ENCODE measurements at regions not wholly inside any gene's neighbourhood (a gene's known extent, or its start where the extent isn't known, plus 50 kb on each side); places are given as distances from the start of the nearest gene placed in this dataset.

DNA sequence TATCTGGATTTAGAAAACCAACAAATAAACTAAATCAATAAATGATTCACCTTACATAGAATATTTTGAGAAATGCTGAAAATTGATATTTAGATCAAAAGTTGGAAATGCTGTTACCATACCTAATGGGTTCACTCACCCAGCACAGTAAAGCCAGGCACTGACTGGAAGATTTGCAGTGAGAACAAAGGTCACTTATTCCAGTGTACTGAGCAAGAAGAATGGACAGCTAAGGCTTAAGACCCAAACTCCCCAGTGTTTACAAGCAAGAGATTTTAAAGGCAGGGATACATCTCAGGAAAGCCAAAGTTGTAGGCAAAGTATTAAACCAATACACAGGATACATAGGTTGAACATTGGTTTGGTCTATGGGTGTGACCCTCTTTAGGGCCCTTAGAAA, 523.9 kb upstream of the PCDH9 start:
- no peak for DNase-seq

DNA sequence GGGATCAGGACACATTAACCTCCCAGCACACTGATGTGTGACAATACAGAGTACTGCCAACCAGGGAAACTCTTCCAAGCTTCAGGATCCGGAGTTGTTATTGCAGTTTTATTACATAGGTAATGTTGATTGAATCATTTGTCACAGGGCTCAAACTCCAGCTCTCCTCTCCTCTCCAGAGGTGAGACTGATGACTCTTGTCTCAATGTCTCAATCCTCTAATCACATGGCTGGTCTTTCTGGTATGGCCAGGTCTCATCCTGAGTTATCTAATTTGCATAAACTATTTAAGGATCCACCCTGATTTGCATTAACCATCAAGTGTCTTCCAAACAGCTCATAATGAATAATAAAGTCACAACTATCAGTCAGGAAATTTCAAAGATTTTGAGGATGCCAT, 522.6 kb upstream of the PCDH9 start:
- DNase-seq = no peak

DNA sequence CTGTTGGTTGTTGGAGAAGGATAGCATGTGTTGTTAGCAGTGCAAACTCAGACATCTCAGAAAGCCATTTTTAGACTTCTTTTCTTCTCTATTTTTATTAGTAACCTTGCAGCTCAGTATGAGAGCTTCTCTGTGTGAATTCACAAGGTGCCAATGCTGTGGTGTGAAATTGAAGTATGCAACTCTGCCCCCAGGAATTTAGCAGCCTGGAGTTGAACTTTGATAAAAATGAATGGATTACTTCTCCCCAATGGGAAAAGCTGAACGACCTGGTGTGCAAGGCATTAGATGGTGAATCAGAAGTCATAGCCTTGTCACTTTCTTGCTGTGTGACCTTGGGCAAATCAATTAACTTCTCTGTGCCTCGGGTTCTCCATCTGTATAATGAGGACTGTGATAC, 512.3 kb upstream of the PCDH9 start:
- DNase-seq = no peak

GRCh38 chr13:67740871-67741535, 510.9 kb upstream of the PCDH9 start:
- DNase-seq = no peak

DNA sequence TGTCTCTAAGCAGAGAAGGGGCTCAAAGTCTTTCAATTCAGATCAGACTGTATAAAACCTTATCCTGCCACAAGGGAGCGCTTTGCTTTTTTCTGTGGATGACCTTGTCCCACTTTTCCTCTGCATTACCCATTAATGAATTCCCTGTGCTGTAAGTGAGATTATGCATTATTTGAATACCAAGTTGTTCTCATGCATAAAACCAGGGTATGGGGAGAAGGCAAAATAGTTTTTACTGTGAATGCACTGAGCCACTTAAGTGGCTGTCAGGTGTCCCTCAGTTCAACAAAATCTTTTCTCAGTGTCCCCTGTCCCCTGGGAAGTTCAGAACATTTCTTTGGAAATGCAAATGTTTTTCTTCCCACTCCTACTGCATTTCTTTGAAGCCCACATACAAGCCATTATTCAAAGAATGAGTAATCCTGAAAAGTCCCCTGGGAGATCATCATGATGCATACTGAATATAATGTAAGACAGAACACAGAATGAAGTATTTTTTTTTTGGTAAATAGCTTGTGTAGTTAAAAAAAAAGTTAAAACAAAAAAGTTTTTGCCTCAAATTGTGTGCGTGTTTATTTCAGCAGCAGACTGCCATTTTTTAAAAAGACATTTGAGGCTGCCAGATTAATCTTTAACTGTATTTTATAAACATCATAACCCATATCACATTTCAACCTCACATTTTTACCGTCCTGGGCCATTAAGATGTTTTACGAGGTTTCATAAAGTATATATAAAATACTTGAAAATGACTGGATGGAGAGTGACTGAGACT, 506.7 kb upstream of the PCDH9 start:
- no peak for DNase-seq

- no peak for DNase-seq
Observed at GRCh38 chr13:67735651-67736050, 505.5 kb upstream of the PCDH9 start.

GRCh38 chr13:67726979-67727378, 496.8 kb upstream of the PCDH9 start:
- DNase-seq = no peak

- DNase-seq = no peak
Observed at GRCh38 chr13:67725999-67726398, 495.9 kb upstream of the PCDH9 start.

GRCh38 chr13:67713571-67713970, 483.4 kb upstream of the PCDH9 start:
- DNase-seq = no peak

GRCh38 chr13:67696775-67697174, 466.6 kb upstream of the PCDH9 start:
- DNase-seq = no peak

- no peak for DNase-seq
Observed at GRCh38 chr13:67664502-67664901, 434.4 kb upstream of the PCDH9 start.

DNA sequence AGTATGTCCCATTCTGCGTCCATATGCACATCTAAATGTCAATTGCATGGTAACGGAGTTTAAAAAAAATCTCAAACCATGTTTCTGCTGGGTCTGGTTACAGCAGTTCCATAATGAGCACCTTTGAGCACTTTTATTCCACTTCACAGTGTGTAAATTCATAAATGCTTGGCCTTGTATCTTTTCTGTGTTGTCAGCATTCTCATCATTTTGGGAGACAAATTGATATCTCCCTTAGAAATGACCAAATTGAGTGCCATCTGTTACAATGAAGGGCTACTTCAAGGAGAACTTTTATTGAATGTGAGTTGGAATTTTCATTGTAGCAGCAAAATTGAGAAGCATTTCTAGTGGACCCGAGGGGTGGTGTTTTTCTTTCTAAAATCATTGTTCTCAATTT, 432.9 kb upstream of the PCDH9 start:
- no peak for DNase-seq

- no peak for DNase-seq
Observed at GRCh38 chr13:67652887-67653286, 422.8 kb upstream of the PCDH9 start.

- DNase-seq = no peak
Observed at GRCh38 chr13:67651908-67652465, 421.9 kb upstream of the PCDH9 start.

- no peak for DNase-seq
Observed at GRCh38 chr13:67650471-67650870, 420.3 kb upstream of the PCDH9 start.

DNA sequence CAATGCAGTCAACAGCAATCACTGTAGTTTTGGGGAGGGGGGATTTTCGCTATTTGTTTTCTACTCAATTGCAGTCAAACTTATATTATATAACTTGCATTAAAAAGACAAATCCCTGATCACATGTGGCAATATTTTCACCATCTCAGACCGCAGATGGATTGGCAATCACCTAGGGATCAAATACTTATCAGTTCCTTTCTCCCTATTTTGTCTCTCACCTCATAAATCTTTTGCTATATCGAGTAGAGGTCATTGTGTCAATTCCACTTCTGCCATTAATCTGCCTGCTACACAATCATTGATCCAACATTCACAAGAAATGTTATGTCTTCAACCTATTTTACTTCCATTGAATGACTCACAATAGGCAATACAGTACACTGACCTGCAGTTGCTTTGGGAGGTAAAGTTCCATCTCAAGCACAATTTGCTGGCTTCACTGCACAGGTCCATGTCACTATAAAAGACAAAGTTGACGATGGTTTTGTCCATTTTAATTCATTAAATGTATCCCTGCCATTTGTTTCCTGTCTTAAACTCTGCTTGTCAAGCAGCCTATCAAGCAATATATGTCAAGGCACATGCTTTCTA, 415.8 kb upstream of the PCDH9 start:
- DNase-seq = no peak

DNA sequence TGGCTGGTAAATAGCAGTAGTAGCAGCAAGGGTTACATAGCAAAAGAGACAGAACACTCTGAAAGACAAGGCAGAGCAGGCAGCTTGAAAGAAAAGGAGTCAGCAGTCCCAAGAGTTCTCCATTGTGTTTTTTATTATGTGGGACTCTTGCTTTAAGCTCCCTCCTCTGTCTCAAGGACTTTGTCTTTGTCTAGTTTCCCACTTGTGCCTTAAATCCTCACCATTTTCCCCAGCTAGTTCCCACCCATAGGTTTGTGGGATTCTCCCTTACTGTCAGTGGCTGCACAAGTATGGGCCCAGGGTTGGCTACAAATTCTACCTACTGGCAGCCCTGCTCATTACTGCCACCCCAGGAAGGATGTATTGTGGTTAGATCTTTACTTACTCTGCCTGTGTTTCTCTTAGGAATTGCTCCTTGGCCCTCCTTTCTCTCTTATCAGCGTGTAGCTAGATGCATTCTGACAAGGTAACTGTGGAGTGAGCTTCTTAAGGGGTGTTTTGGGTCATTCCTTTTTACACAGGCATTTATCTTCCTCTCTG, 413.4 kb upstream of the PCDH9 start:
- no peak for DNase-seq

GRCh38 chr13:67642657-67643056, 412.5 kb upstream of the PCDH9 start:
- no peak for DNase-seq

DNA sequence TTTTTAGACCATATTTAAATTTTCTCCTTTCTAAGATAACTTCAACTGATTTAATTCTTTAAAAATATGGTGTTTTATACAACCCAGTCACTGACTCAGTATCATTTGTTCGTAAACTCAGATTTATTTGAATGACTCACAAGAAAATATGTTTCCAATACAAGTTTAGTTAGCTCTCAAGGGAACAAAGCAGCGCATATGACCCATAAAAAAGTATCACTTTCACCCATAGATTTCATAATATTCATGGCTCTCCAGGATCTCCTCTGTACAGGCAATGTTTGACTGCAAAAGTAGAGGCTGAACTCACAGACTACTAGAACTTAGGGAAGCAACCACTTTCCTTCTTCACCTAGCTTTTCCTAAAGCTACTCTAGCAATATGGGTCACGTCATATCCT, 405.6 kb upstream of the PCDH9 start:
- no peak for DNase-seq

DNA sequence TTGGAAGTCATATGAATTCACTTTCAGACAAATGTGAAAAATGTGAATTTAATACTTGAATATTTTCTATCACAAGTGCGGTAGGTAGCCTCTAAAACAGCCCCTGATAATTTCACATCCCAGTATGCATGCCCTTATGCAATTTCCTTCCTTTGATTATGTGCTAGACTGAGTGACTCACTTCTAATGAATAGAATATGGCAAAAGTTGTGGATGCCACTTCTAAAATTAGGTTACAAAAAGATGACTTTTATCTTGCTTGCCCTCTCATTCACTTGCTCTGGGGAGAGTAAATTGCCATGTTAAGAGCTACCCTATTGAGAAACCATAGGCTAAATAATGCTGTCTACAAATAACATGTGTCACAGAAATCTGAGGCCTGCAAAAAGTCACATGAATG, 402.5 kb upstream of the PCDH9 start:
- DNase-seq = no peak

GRCh38 chr13:67630640-67631039, 400.5 kb upstream of the PCDH9 start:
- no peak for DNase-seq

GRCh38 chr13:67623630-67624029, 393.5 kb upstream of the PCDH9 start:
- DNase-seq = no peak

DNA sequence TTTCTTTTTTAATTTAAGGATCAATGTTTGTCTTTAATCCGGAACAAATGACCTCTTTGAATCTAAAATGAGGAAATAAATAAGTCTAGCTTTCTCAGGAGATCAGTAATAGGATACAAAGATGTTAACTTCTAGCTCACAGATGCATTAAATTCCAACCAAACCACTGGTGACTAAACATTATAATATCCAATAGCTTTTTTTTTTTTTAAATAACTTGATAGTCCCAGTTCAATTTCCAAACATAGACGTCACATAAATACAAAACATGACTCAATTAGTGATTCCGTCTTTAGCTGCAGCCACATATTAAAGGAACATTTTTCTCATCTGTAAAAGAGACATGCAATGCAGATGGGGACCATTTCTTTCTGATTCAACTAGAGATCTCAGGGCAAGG, 390.5 kb upstream of the PCDH9 start:
- no peak for DNase-seq

DNA sequence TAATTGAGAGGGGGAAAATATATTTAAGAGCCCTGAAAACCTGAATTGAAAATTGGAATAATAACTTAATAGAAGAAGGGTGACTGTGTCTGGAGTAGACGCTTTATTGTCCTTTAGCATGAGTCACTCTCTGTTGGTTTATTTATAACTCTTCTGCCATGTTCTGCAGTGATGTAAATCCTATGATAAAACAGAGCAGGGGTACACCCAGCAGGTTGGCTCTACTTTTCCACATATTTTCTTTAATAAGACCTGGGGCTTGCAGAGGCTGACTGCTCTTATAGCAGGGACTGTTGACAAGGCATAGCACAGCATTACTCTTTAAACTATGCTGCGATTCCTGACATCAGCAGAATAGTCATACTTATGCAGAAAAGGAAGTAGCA, 389.9 kb upstream of the PCDH9 start:
- no peak for DNase-seq

Data from NCI-H345 (cell line).